Activated CD4-positive, CD25-positive, alpha-beta regulatory T cell treated with anti-CD3 and anti-CD28 coated beads, Interleukin-2, amount 50 U/mL, for 24 hours (primary cell): ENCODE measurements at regions not wholly inside any gene's neighbourhood (a gene's known extent, or its start where the extent isn't known, plus 50 kb on each side); places are given as distances from the start of the nearest gene placed in this dataset.

Experiments
- ATAC-seq, 2 donors: fragments of 150-1000 bp; cut with Tn5 transposase; one replicate each; pipeline ENCODE4 v1.10.0; 2021; ENCODE audit warnings: mild to moderate bottlenecking in 1 of 2, moderate library complexity in 1 of 2

GRCh38 chr4:66923081-66923865 is 622.0 kb downstream of the CENPC start:
- no peak for ATAC-seq

DNA sequence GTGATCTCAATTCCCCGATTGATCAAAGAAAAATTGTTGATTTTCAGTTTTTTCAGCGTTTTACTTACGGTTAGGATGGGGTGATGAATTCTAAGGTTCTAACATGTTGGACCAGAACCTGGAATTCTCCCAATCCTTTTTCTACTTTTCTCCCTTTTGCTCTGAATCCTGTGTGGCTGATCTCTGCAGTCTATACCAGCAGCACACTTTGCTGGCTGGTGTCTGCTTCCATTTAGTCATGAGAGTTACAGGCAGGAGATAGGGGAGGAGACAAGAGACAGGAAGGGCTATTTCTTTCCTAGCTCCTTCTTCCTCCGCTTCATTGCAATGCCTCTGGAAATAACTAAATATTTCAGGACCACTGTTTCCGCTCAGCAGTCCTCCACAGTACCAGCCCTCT is 623.9 kb downstream of the CENPC start:
- no peak for ATAC-seq

DNA sequence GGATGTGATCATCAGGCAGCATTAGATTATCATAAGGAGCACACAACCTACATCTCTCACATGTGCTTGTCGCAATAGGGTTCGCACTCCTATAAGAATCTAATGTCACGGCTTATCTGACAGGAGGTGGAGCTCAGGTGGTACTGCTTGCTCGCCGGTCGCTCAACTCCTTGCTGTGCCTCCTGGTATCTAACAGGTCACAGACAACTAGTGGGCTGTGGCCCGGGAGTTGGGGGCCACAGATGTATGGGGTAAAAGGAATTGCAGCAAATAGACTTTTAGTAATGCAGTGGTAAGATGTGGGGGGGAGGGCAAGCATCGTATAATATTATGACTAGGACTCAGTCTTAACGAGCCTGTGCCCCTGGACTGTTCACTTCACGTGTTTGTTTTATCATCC is 624.8 kb downstream of the CENPC start:
- ATAC-seq = no peak

GRCh38 chr4:66911880-66912279 is 633.4 kb downstream of the CENPC start:
- ATAC-seq = no peak

DNA sequence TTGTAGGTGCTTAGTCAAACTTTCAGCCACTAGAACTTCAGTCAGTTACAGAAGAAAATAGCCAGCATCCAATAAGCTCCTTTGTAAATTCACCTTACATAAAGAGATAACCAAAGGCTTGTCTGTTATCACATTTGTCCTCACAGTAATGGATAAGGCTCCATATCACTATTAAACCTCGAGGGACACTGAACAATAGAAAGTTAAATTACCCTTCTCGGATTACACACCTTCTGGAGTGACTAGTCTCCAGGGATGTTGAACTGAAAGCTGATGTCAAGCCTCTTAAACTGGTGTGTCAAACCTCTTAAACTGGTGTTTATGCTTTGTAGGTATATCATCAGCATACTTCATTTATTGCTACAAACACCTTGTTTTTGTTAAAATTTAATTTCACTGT is 639.0 kb downstream of the CENPC start:
- no peak for ATAC-seq

DNA sequence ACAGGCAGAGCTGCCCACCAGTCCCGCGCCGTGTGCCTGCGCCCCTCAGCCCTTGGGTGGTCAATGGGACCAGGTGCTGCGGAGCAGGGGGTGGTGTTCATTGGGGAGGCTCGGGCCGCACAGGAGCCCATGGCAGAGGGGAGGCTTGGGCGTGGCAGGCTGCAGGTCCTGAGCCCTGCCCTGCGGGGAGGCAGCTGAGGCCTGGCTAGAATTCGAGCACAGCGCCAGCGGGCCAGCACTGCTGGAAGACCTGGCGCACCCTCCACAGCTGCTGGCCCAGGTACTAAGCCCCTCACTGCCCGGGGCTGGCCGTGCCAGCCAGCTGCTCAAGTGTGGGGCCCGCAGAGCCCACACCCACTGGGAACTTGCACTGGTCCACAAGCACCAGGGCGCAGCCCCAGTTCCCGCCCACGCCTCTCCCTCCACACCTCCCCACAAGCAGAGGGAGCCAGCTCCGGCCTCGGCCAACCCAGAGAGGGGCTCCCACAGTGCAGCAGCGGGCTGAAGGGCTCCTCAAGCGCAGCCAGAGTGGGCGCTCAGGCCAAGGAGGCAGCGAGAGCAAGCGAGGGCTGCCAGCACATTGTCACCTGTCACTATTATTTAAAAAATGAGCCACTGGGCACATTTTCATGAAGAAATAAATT is 645.8 kb downstream of the CENPC start:
- ATAC-seq = no peak

GRCh38 chr4:66893807-66894206 is 651.5 kb downstream of the CENPC start:
- no peak for ATAC-seq

- ATAC-seq = no peak
Measured at GRCh38 chr4:66887061-66887460, 658.2 kb downstream of the CENPC start.

- ATAC-seq = no peak
Measured at GRCh38 chr4:66885501-66886165, 659.7 kb downstream of the CENPC start.

DNA sequence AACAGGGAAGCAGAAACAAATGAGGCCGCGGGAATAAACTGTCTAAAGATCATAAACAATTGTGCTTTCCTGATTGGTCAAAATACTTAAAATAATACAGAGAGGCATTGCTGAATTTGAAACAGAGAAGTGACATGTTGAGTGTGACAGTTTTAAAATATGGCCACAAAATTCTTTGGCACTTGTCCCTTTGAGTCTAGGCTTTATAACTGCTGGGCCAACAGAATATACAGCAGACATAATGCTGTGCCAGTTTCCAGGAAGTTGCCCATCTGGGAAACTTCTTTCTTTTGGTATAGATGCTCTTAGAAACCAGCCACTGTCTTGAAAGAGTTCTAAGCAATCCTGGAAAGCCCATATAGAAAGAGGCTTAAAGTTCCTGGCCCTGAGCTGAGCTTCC is 668.4 kb downstream of the CENPC start:
- ATAC-seq = no peak

DNA sequence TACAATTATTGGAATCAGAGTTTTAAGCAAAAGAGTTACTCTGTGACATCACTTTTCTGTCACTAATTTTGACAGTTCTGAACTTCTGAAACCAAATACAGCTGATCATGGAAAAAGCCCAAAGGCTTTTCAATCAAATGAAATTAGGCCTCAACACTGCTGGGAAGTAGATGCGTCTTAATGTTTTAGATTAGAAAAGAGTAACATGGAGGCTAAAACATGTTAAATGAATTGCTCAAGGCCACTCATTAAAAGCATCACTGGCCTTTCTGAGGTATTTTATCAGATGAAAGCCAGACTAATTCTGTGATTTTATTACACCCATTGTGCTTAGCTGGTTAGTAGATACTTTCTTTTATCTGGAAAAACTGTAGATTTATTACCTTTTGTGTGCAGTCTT is 672.6 kb downstream of the CENPC start:
- no peak for ATAC-seq

- no peak for ATAC-seq
Measured at GRCh38 chr4:66863481-66863880, 681.8 kb downstream of the CENPC start.

DNA sequence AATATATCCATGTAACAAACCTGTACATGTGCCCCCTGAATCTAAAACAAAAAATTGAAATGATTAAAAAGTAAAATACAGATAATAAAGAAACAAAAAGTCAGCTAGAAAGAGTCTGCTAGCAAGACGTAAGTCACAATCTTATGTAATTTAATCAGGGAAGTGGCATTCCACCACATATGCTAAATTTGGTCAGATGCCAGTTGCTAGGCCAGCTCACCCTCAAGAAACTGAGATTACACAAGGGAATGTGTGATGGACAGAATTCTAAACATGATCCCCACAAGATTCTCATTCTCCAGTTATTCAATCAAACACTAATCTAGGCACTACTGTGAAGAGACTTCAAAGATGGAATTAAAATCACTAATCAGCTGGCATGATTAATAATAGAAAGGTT is 689.3 kb downstream of the CENPC start:
- ATAC-seq = no peak

DNA sequence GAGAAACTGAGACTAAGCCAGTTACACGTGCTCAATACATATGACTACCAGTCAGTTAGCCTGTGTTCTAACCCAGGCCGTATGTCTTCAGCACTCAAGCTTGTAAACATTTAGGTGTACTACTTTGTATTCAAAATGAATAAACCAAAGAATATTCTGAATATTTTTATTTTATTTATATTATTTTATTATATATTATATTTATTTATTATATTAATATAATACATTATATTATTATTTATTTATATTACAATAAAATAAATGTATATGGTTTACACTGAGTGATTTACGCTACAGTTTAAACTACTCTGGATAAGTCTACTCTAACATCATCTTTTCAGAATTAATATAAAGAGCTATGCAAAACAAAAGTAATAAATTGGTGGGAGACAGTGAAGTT is 691.5 kb downstream of the CENPC start:
- no peak for ATAC-seq

GRCh38 chr4:66852843-66853242 is 692.5 kb downstream of the CENPC start:
- no peak for ATAC-seq

- no peak for ATAC-seq
Measured at GRCh38 chr4:66849596-66849995, 695.7 kb downstream of the CENPC start.

DNA sequence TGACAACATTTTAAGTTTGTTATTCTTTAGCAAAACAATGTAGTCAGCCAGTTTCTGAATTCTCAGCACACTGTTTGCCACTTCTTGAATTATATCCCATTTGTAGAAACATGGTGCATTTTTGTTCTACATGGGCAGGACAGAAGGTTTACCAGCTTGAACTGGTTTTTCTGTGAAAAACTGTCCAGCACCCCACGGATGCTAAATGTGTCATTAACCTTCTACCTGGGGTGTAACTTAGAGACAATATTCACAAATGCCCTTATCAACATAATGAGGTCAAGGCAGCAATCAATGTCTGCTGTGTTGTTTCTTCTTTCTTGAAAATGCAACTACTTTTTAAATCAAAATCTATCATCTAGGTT is 702.6 kb downstream of the CENPC start:
- ATAC-seq = no peak

DNA sequence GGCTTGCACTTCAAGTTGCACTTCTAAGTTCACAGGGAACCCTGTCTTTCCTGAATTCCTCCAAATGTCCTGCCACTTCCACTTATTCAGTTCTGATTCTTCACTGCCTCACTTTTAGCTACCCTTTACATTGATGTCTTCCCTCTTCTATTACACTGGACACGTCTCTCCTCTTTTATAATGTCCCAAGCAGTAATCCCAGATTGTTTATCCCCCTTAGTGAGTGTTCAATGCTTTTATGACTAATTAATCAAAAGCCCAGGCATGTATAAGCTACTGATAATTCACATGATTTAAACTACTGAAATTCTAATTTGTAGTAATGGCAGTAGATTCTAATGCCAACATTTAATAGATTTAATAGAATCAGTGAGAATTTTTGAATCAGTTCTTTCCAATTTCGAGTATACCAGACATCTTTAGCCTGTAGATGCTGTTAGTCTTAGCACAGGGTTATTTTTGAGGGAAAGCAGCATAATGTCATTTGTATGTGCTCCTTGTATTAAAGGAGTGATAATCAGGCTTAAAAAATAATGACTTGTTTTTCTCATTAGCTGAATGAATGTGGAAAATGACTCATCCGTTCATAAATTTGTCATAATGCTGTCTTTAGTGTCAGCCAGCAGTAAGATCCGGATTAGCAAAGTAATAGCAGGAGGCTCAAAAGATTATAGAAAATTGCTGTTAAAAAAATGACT is 703.1 kb downstream of the CENPC start:
- ATAC-seq = no peak

DNA sequence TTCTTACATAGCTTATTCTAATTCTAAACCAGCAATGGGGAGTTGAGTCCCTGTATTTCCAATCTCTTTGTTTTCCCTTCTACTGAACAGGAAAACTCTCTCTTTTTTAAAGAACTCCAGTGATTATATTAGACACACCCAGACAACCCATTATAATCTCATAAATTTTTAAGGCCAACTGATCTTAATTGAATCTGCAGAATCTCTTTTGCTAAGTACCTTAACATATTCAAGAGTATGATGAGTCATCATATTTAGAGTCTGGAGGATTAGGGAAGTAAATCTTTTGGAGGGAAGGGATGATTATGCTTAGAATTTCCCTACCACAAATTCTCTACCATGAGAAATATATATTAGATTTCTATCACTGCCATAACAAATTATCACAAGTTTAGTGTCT is 705.1 kb downstream of the CENPC start:
- no peak for ATAC-seq

DNA sequence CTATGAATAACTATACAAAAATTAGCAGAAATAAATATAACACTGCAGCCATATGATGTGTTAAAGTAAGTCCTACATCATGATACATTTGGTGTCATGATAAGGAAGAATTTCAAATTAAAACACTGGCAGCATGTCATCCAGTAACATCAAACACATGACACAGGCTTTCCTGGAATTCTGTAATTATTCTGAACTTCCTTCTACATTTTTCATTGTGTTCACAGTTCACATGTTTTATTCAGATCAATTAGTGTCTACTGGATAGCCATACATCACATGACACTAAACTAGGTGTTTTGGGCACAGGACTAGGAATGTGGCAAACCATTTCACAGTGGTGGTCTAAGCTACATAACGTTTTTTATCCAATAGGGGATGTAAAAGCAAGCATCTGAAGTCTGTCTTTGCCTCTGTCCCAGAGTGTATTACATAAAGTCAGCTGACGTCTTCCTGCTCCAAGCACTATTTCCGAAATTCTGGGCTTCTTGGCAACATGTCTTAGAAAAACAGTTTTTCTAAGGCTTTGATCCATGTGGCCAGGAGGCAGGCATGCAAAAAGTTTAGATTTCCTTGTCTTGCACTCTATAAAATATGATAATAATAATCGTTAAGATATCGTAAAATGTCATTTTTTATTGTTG is 707.9 kb downstream of the CENPC start:
- no peak for ATAC-seq

DNA sequence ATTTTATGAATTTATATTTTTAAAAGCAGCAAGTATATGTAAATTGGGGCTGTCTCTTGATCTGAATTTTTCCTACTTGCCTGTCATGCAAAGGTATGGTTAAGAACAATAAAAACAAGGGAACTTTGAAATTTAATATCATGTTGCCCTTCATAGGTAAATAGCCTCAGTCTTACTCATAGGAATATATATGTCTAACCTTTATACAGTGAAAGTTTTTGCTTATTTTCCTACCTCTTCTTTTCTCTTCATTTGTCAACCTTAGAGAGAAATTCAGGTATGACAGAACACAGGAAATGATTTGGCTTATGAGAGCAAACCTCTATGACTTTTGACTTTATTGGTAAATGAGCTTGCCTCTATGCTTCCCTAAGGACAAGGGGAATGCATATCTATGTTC is 716.0 kb downstream of the CENPC start:
- ATAC-seq = no peak

GRCh38 chr4:66820681-66821080 is 724.6 kb downstream of the CENPC start:
- ATAC-seq = no peak

GRCh38 chr4:66814277-66814676 is 731.0 kb downstream of the CENPC start:
- no peak for ATAC-seq
